OCI-LY1 (cell line): ENCODE measurements at regions not wholly inside any gene's neighbourhood (a gene's known extent, or its start where the extent isn't known, plus 50 kb on each side); places are given as distances from the start of the nearest gene placed in this dataset.

Source experiments
- H2AFZ ChIP-seq: fragments of 200-600 bp; sonication (generic), shearing (Covaris generic); 2 replicates; pipeline ENCODE4 v1.6.0; 2014; ENCODE audit warnings: antibody characterized with exemption, mild to moderate bottlenecking, low read length
- H3F3A ChIP-seq: fragments of 200-600 bp; sonication (generic), shearing (Covaris generic); 2 replicates; pipeline ENCODE4 v1.6.0; 2014; ENCODE audit warnings: mild to moderate bottlenecking, antibody characterized with exemption, low read length, moderate library complexity; ENCODE audit not compliant: insufficient read depth
- H3K27ac ChIP-seq: fragments of 200-600 bp; sonication (generic); 2 replicates; pipeline ENCODE4 v1.5.1; 2014; ENCODE audit warnings: low read length, mixed run types, mild to moderate bottlenecking, low read depth; ENCODE audit not compliant: poor library complexity, severe bottlenecking
- H3K27me3 ChIP-seq: fragments of 200-600 bp; sonication (generic); 2 replicates; pipeline ENCODE4 v1.6.0; 2014; ENCODE audit warnings: antibody characterized with exemption, mild to moderate bottlenecking, low read length, moderate library complexity; ENCODE audit not compliant: insufficient read depth
- H3K36me3 ChIP-seq: fragments of 200-600 bp; sonication (generic); 2 replicates; pipeline ENCODE4 v1.6.1; 2014; ENCODE audit warnings: mild to moderate bottlenecking, antibody characterized with exemption, low read length, moderate library complexity, mixed read lengths; ENCODE audit not compliant: insufficient read depth
- H3K4me1 ChIP-seq: fragments of 200-600 bp; sonication (generic); 2 replicates; pipeline ENCODE4 v1.5.1; 2014; ENCODE audit warnings: mild to moderate bottlenecking, low read length, moderate library complexity; ENCODE audit not compliant: insufficient read depth, severe bottlenecking
- H3K4me2 ChIP-seq: fragments of 200-600 bp; sonication (generic), shearing (Covaris generic); 2 replicates; pipeline ENCODE4 v1.6.1; 2014; ENCODE audit warnings: low read length
- H3K4me3 ChIP-seq: fragments of 200-600 bp; sonication (generic); 2 replicates; pipeline ENCODE4 v1.5.1; 2014; ENCODE audit warnings: low read length, low read depth, mild to moderate bottlenecking, mixed read lengths; ENCODE audit not compliant: poor library complexity, severe bottlenecking
- H3K79me2 ChIP-seq: fragments of 200-600 bp; shearing (Covaris generic); 2 replicates; pipeline ENCODE4 v1.6.1; 2016; ENCODE audit warnings: mixed run types, low read length, mixed read lengths; ENCODE audit not compliant: insufficient read depth
- H3K9ac ChIP-seq: fragments of 200-600 bp; sonication (generic), shearing (Covaris generic); 2 replicates; pipeline ENCODE4 v1.6.1; 2014; ENCODE audit warnings: mild to moderate bottlenecking, low read length, mixed read lengths
- H3K9me2 ChIP-seq: fragments of 200-600 bp; sonication (generic), shearing (Covaris generic); 2 replicates; pipeline ENCODE4 v1.6.1; 2014; ENCODE audit warnings: low read depth, mild to moderate bottlenecking, low read length, mixed read lengths
- H3K9me3 ChIP-seq: fragments of 200-600 bp; shearing (Covaris generic); 2 replicates; pipeline ENCODE4 v1.6.1; 2014; ENCODE audit warnings: low read length, mixed read lengths
- H4K20me1 ChIP-seq: fragments of 200-600 bp; sonication (generic), shearing (Covaris generic); 2 replicates; pipeline ENCODE4 v1.6.0; 2016; ENCODE audit warnings: mild to moderate bottlenecking, low read length; ENCODE audit not compliant: insufficient read depth
- CTCF ChIP-seq: fragments of 200-600 bp; sonication (generic), shearing (Covaris generic); IDR thresholded peaks from 2 replicates; pipeline ENCODE4 v1.5.1; 2017; ENCODE audit warnings: mild to moderate bottlenecking, antibody characterized with exemption, low read length, moderate library complexity, mixed read lengths
- EZH2 ChIP-seq: fragments of 200-600 bp; sonication (generic), shearing (Covaris generic); IDR thresholded peaks from 2 replicates; pipeline ENCODE4 v1.8.0; 2017; ENCODE audit warnings: borderline replicate concordance, mixed run types, mild to moderate bottlenecking, antibody characterized with exemption, low read length, moderate library complexity, mixed read lengths

GRCh38 chr3:463252-464192 is 267.0 kb downstream of the CHL1 start:
- Histone ChIP-seq H3K9me3 (no peaks in the 10 kb centered on the region), H2AFZ (peak overlapping the region; percentile 99)

GRCh38 chr3:464255-464654 is 267.7 kb downstream of the CHL1 start:
- Histone ChIP-seq H3K27ac (peak overlapping the region; percentile 82), H2AFZ (peak overlapping the region; percentile 99), H3K9ac (peak overlapping the region; percentile 46), H3K36me3 (no peaks in the 10 kb centered on the region), H3K9me3 (no peaks in the 10 kb centered on the region), H3K9me2 (no peaks in the 10 kb centered on the region), H3K79me2 (no peaks in the 10 kb centered on the region), H3K27me3 (no peaks in the 10 kb centered on the region), H3F3A (no peaks in the 10 kb centered on the region), H3K4me3 (no peak overlapping the region), H3K4me2 (peak overlapping the region; percentile 31), H4K20me1 (no peaks in the 10 kb centered on the region), H3K4me1 (peaks cover 28% of the 10 kb centered on the region)
- TF ChIP-seq CTCF (no peak), EZH2 (no peak)

More at GRCh38 chr3:463252-464192, 267.0 kb downstream of the CHL1 start:
- Histone ChIP-seq H3F3A (no peaks in the 10 kb centered on the region), H3K9ac (peak overlapping the region; percentile 46), H4K20me1 (no peaks in the 10 kb centered on the region), H3K9me2 (no peaks in the 10 kb centered on the region), H3K4me1 (peaks cover 28% of the 10 kb centered on the region), H3K36me3 (no peaks in the 10 kb centered on the region), H3K27ac (peak overlapping the region; percentile 82), H3K4me2 (peak overlapping the region; percentile 31), H3K79me2 (no peaks in the 10 kb centered on the region), H3K27me3 (no peaks in the 10 kb centered on the region), H3K4me3 (no peak overlapping the region)
- no peak for TF ChIP-seq EZH2
- no peak for TF ChIP-seq CTCF

GRCh38 chr3:468172-468571 is 271.6 kb downstream of the CHL1 start:
- Histone ChIP-seq H3K4me3 (no peak overlapping the region), H3K4me1 (peaks cover 19% of the 10 kb centered on the region), H2AFZ (no peak overlapping the region), H3K36me3 (no peaks in the 10 kb centered on the region), H3K4me2 (no peak overlapping the region), H3K9ac (no peak overlapping the region), H3K79me2 (no peaks in the 10 kb centered on the region), H3K9me3 (peaks cover 6% of the 10 kb centered on the region), H3K27me3 (no peaks in the 10 kb centered on the region), H4K20me1 (no peaks in the 10 kb centered on the region), H3F3A (no peaks in the 10 kb centered on the region), H3K9me2 (no peaks in the 10 kb centered on the region), H3K27ac (no peak overlapping the region)
- no peak for TF ChIP-seq EZH2
- peak; percentile 77 for TF ChIP-seq CTCF
